ENCODE measurements at regions not wholly inside any gene's neighbourhood (a gene's known extent, or its start where the extent isn't known, plus 50 kb on each side); places are given as distances from the start of the nearest gene placed in this dataset.

- FAIRE-seq (peak; percentile 38), DNase-seq (ENCODE audit: insufficient read length, low spot score) (no peak)
- no peak for TF ChIP-seq CTCF (IDR thresholded peaks at IDR 0.05; ENCODE audit: insufficient read depth, missing control alignments)
Measured at GRCh38 chr4:119743644-119744043, 115.0 kb upstream of the PDE5A start.

- no peak for TF ChIP-seq CTCF (IDR thresholded peaks at IDR 0.05; ENCODE audit: insufficient read depth, missing control alignments)
- no peak for DNase-seq (ENCODE audit: insufficient read length, low spot score)
- no peak for FAIRE-seq
Measured at GRCh38 chr4:119739796-119740195, 111.2 kb upstream of the PDE5A start.

GRCh38 chr4:119738901-119739300 is 110.3 kb upstream of the PDE5A start:
- no peak for TF ChIP-seq CTCF (IDR thresholded peaks at IDR 0.05; ENCODE audit: insufficient read depth, missing control alignments)
- no peak for DNase-seq (ENCODE audit: insufficient read length, low spot score)
- FAIRE-seq: no peak

GRCh38 chr4:119736559-119736958 is 108.0 kb upstream of the PDE5A start:
- no peak for TF ChIP-seq CTCF (IDR thresholded peaks at IDR 0.05; ENCODE audit: insufficient read depth, missing control alignments)
- FAIRE-seq (no peak), DNase-seq (ENCODE audit: insufficient read length, low spot score) (no peak)

GRCh38 chr4:119735165-119735651 is 106.6 kb upstream of the PDE5A start:
- DNase-seq (ENCODE audit: insufficient read length, low spot score): no peak
- FAIRE-seq: no peak

GRCh38 chr4:119733431-119733830 is 104.8 kb upstream of the PDE5A start:
- FAIRE-seq (no peak), DNase-seq (ENCODE audit: insufficient read length, low spot score) (no peak)
- no peak for TF ChIP-seq CTCF (IDR thresholded peaks at IDR 0.05; ENCODE audit: insufficient read depth, missing control alignments)

More at GRCh38 chr4:119735165-119735651, 106.6 kb upstream of the PDE5A start:
- no peak for TF ChIP-seq CTCF (IDR thresholded peaks at IDR 0.05; ENCODE audit: insufficient read depth, missing control alignments)

GRCh38 chr4:119731778-119732177 is 103.2 kb upstream of the PDE5A start:
- no peak for FAIRE-seq
- TF ChIP-seq CTCF (IDR thresholded peaks at IDR 0.05; ENCODE audit: insufficient read depth, missing control alignments): no peak
- DNase-seq (ENCODE audit: insufficient read length, low spot score): no peak

All from D721Med (cell line).